ENCODE measurements at regions not wholly inside any gene's neighbourhood (a gene's known extent, or its start where the extent isn't known, plus 50 kb on each side); places are given as distances from the start of the nearest gene placed in this dataset.
"Not testable (repeated sequence)": the region's sequence is repeated elsewhere in the genome, so short reads cannot be mapped to it uniquely, and the experiment has no call there.

- no peak for FAIRE-seq
Observed at GRCh38 chr1:80244372-80244771, 1237.8 kb upstream of the ADGRL4 start.

GRCh38 chr1:80241566-80241965, 1235.0 kb upstream of the ADGRL4 start:
- no peak for FAIRE-seq

- FAIRE-seq: no peak
Observed at GRCh38 chr1:80225510-80225909, 1219.0 kb upstream of the ADGRL4 start.

GRCh38 chr1:80221319-80221718, 1214.8 kb upstream of the ADGRL4 start:
- FAIRE-seq: no peak

GRCh38 chr1:80218112-80218511, 1211.6 kb upstream of the ADGRL4 start:
- FAIRE-seq: peak; percentile 29

- FAIRE-seq: peak; percentile 92
Observed at GRCh38 chr1:80217377-80217986, 1211.0 kb upstream of the ADGRL4 start.

- FAIRE-seq: no peak
Observed at GRCh38 chr1:80214888-80215540, 1208.5 kb upstream of the ADGRL4 start.

- no peak for FAIRE-seq
Observed at GRCh38 chr1:80212948-80213347, 1206.4 kb upstream of the ADGRL4 start.

GRCh38 chr1:80211691-80212380, 1205.3 kb upstream of the ADGRL4 start:
- FAIRE-seq: no peak

GRCh38 chr1:80202118-80202517, 1195.6 kb upstream of the ADGRL4 start:
- FAIRE-seq: no peak

- no peak for FAIRE-seq
Observed at GRCh38 chr1:80194221-80194620, 1187.7 kb upstream of the ADGRL4 start.

- FAIRE-seq: no peak
Observed at GRCh38 chr1:80181418-80181817, 1174.9 kb upstream of the ADGRL4 start.

- no peak for FAIRE-seq
Observed at GRCh38 chr1:80171631-80172030, 1165.1 kb upstream of the ADGRL4 start.

- no peak for FAIRE-seq
Observed at GRCh38 chr1:80170811-80171485, 1164.4 kb upstream of the ADGRL4 start.

GRCh38 chr1:80164150-80164549, 1157.6 kb upstream of the ADGRL4 start:
- no peak for FAIRE-seq

- FAIRE-seq: no peak
Observed at GRCh38 chr1:80163686-80164085, 1157.2 kb upstream of the ADGRL4 start.

GRCh38 chr1:80158771-80159170, 1152.2 kb upstream of the ADGRL4 start:
- no peak for FAIRE-seq

GRCh38 chr1:80158266-80158665, 1151.7 kb upstream of the ADGRL4 start:
- no peak for FAIRE-seq

- no peak for FAIRE-seq
Observed at GRCh38 chr1:80155371-80155770, 1148.8 kb upstream of the ADGRL4 start.

- FAIRE-seq: no peak
Observed at GRCh38 chr1:80154176-80154575, 1147.6 kb upstream of the ADGRL4 start.

- FAIRE-seq: no peak
Observed at GRCh38 chr1:80153762-80154161, 1147.2 kb upstream of the ADGRL4 start.

- no peak for FAIRE-seq
Observed at GRCh38 chr1:80143361-80143760, 1136.8 kb upstream of the ADGRL4 start.

- not testable (repeated sequence) for FAIRE-seq
Observed at GRCh38 chr1:80137946-80138602, 1131.5 kb upstream of the ADGRL4 start.

All from endometrium (tissue), 2 donors.